Panc1 (cell line): ENCODE measurements at regions not wholly inside any gene's neighbourhood (a gene's known extent, or its start where the extent isn't known, plus 50 kb on each side); places are given as distances from the start of the nearest gene placed in this dataset.

Experiments
- ATAC-seq: fragments of 200-7000 bp; cut with Tn5 transposase; 2 replicates; pipeline ENCODE4 v1.9.1; 2020; ENCODE audit warnings: mild to moderate bottlenecking, moderate library complexity
- BruUV-seq: library from RNA; stranded (reverse); fragments of 400-500 nt; replicated peaks from 2 replicates; lab custom pipeline; 2021; lab: Mats Ljungman, UMichigan
- CTCF ChIA-PET: fragments of 300-600 bp; sonication (Branson Sonifier 250); formaldehyde crosslinking; loops from one replicate; lab custom pipeline; 2022; ENCODE audit warnings: antibody characterized with exemption; lab: Charles Lee
- POLR2A ChIA-PET: fragments of 300-600 bp; sonication (Branson Sonifier 250); formaldehyde crosslinking; loops from one replicate; lab custom pipeline; 2022; ENCODE audit warnings: antibody characterized with exemption; lab: Charles Lee
- DNase-seq: peaks from one replicate; pipeline ENCODE4 v3.0.0-alpha.2; 2010; ENCODE audit warnings: low read depth, low spot score
- H3K27ac ChIP-seq: 2 replicates; pipeline ENCODE4 v1.5.1; 2011; ENCODE audit warnings: mild to moderate bottlenecking, low read length, inconsistent platforms
- H3K27me3 ChIP-seq: fragments of 200-500 bp; sonication (Bioruptor generic); 2 replicates; pipeline ENCODE4 v1.6.0; 2014; ENCODE audit warnings: low read length, inconsistent platforms; ENCODE audit not compliant: control insufficient read depth, insufficient read depth
- H3K36me3 ChIP-seq: fragments of 200-500 bp; sonication (Bioruptor generic); 2 replicates; pipeline ENCODE4 v1.5.1; 2014; ENCODE audit warnings: inconsistent platforms, mild to moderate bottlenecking, low read length, moderate library complexity; ENCODE audit not compliant: control insufficient read depth, insufficient read depth
- H3K4me1 ChIP-seq: 2 replicates; pipeline ENCODE4 v1.5.1; 2011; ENCODE audit warnings: inconsistent platforms, mild to moderate bottlenecking, low read length, moderate library complexity; ENCODE audit not compliant: control insufficient read depth, insufficient read depth
- H3K4me3 ChIP-seq, 2 experiments: 2 replicates each; pipeline ENCODE4 v1.5.1; 2011 to 2012; ENCODE audit warnings: low read depth in 2 of 2, low read length in 2 of 2, mild to moderate bottlenecking in 2 of 2, inconsistent platforms in 1 of 2, moderate library complexity in 1 of 2
- H3K9me3 ChIP-seq: fragments of 200-500 bp; sonication (Bioruptor generic); 2 replicates; pipeline ENCODE4 v1.5.1; 2014; ENCODE audit warnings: low read depth, mild to moderate bottlenecking, inconsistent platforms, low read length, moderate library complexity; ENCODE audit not compliant: control insufficient read depth, insufficient read depth
- POLR2AphosphoS5 ChIP-seq: IDR thresholded peaks from 2 replicates; pipeline ENCODE4 v1.6.1; 2012; ENCODE audit warnings: mild to moderate bottlenecking, low read depth, low read length, moderate library complexity
- REST ChIP-seq, 2 experiments: IDR thresholded peaks; 2 replicates each; pipeline ENCODE4 v1.6.1; 2011 to 2012; ENCODE audit warnings: low read depth in 2 of 2, control low read depth in 1 of 2, low read length in 1 of 2, mild to moderate bottlenecking in 1 of 2, moderate library complexity in 1 of 2; ENCODE audit not compliant: insufficient read depth in 1 of 2
- SIN3A ChIP-seq: IDR thresholded peaks from 2 replicates; pipeline ENCODE4 v1.6.1; 2012; ENCODE audit warnings: low read depth, mild to moderate bottlenecking, low read length, moderate library complexity, borderline replicate concordance; ENCODE audit not compliant: insufficient read depth
- TCF7L2 ChIP-seq: IDR thresholded peaks from 2 replicates; pipeline ENCODE4 v1.6.1; 2011; ENCODE audit warnings: mild to moderate bottlenecking, low read depth, low read length, inconsistent platforms
- in situ Hi-C: cut with HindIII; loops from 2 replicates; pipeline ENCODE4 v1.10.0; 2016; ENCODE audit warnings: low sequenced_read_pairs, low pct_unique_long_range_greater_than_20kb
- intact Hi-C: fragments of 100-400 bp; cut with micrococcal nuclease; formaldehyde crosslinking; loops from one replicate; pipeline ENCODE4 v1.10.0; 2022; ENCODE audit not compliant: unreplicated experiment
- TF ChIP-seq, protein P1 (sequence below): fragments of 450-650 bp; IDR thresholded peaks from 2 replicates; pipeline ENCODE4 v1.5.1; 2017; ENCODE audit warnings: mild to moderate bottlenecking

GRCh38 chr5:117271656-117272055 is 697.0 kb upstream of the SEMA6A start:
- POLR2A ChIA-PET: no interaction called here
- ATAC-seq (no peak), DNase-seq (no peak)
- no peaks in the 10 kb centered on the region; the same call in 1 of the 2 replicates for H3K9me3 ChIP-seq
- no peaks in the 10 kb centered on the region for H3K4me1 ChIP-seq
- no peaks in the 10 kb centered on the region for H3K27me3 ChIP-seq
- in situ Hi-C loops: no loop called here
- CTCF ChIA-PET: no interaction called here
- no peak overlapping the region for H3K4me3 ChIP-seq
- intact Hi-C loops: no loop called here
- no peaks in the 10 kb centered on the region for H3K36me3 ChIP-seq
- no peak for TF ChIP-seq TCF7L2
- no peak overlapping the region for H3K27ac ChIP-seq
- BruUV-seq: no TSS peak

- DNase-seq (no peak), ATAC-seq (no peak)
- TF ChIP-seq SIN3A: no peak
- TF ChIP-seq, protein P1, sequence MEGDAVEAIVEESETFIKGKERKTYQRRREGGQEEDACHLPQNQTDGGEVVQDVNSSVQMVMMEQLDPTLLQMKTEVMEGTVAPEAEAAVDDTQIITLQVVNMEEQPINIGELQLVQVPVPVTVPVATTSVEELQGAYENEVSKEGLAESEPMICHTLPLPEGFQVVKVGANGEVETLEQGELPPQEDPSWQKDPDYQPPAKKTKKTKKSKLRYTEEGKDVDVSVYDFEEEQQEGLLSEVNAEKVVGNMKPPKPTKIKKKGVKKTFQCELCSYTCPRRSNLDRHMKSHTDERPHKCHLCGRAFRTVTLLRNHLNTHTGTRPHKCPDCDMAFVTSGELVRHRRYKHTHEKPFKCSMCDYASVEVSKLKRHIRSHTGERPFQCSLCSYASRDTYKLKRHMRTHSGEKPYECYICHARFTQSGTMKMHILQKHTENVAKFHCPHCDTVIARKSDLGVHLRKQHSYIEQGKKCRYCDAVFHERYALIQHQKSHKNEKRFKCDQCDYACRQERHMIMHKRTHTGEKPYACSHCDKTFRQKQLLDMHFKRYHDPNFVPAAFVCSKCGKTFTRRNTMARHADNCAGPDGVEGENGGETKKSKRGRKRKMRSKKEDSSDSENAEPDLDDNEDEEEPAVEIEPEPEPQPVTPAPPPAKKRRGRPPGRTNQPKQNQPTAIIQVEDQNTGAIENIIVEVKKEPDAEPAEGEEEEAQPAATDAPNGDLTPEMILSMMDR: no peak
- POLR2A ChIA-PET: no interaction called here
- Histone ChIP-seq H3K4me1 (no peaks in the 10 kb centered on the region), H3K27ac (no peak overlapping the region), H3K9me3 (no peaks in the 10 kb centered on the region; the same call in 1 of the 2 replicates), H3K27me3 (no peaks in the 10 kb centered on the region), H3K36me3 (no peaks in the 10 kb centered on the region), H3K4me3 (no peak overlapping the region)
- in situ Hi-C loops: no loop called here
- no TSS peak for BruUV-seq
- intact Hi-C loops: no loop called here
- CTCF ChIA-PET: no interaction called here
These were observed 691.7 kb upstream of the SEMA6A start for GRCh38 chr5:117266280-117266679.

GRCh38 chr5:117263231-117263630 is 688.6 kb upstream of the SEMA6A start:
- Histone ChIP-seq H3K9me3 (no peaks in the 10 kb centered on the region; the same call in 1 of the 2 replicates), H3K4me1 (no peaks in the 10 kb centered on the region), H3K27me3 (no peaks in the 10 kb centered on the region), H3K36me3 (no peaks in the 10 kb centered on the region), H3K4me3 (no peak overlapping the region), H3K27ac (no peak overlapping the region)
- POLR2A ChIA-PET: no interaction called here
- BruUV-seq: no TSS peak
- CTCF ChIA-PET: no interaction called here
- TF ChIP-seq TCF7L2: no peak
- no peak for TF ChIP-seq POLR2AphosphoS5
- TF ChIP-seq REST (IDR thresholded peaks at IDR 0.05; ENCODE audit: insufficient read depth in 1 of 2, low read depth in 2 of 2, low read length in 1 of 2): no peak
- TF ChIP-seq SIN3A: no peak
- TF ChIP-seq, protein P1: no peak
- in situ Hi-C loops: no loop called here
- intact Hi-C loops: no loop called here
- no peak for DNase-seq
- no peak for ATAC-seq
